Psoas muscle (tissue), 7 donors: ENCODE measurements at regions not wholly inside any gene's neighbourhood (a gene's known extent, or its start where the extent isn't known, plus 50 kb on each side); places are given as distances from the start of the nearest gene placed in this dataset.

Experiments
- ATAC-seq, 4 donors: fragments of 200-7000 bp; cut with Tn5 transposase; one replicate each; pipeline ENCODE4 v1.9.1; 2020; ENCODE audit warnings: moderate library complexity in 3 of 4, mild to moderate bottlenecking in 2 of 4
- DNase-seq, 2 donors: peaks; one replicate each; pipeline ENCODE4 v3.0.0-alpha.2; 2020
- H3K27ac ChIP-seq: fragments of 200-600 bp; one replicate; pipeline ENCODE4 v1.8.0; 2022
- H3K27me3 ChIP-seq, 3 donors: fragments of 200-600 bp in 1 of 3; one replicate each; pipeline versions ENCODE4 v1.6.1 to v1.8.0; 2013 to 2022; ENCODE audit warnings: low read length in 2 of 3, mild to moderate bottlenecking in 2 of 3, moderate library complexity in 1 of 3; ENCODE audit not compliant: insufficient read depth in 3 of 3
- H3K36me3 ChIP-seq, 2 donors: fragments of 200-600 bp in 1 of 2; one replicate each; pipeline versions ENCODE4 v1.6.1 to v1.8.0; 2013 to 2022; ENCODE audit warnings: low read depth in 1 of 2, mild to moderate bottlenecking in 1 of 2, moderate library complexity in 1 of 2; ENCODE audit not compliant: insufficient read depth in 1 of 2
- H3K4me1 ChIP-seq: fragments of 200-600 bp; one replicate; pipeline ENCODE4 v1.8.0; 2022
- H3K4me3 ChIP-seq: fragments of 200-600 bp; one replicate; pipeline ENCODE4 v1.8.0; 2022; ENCODE audit warnings: mild to moderate bottlenecking
- H3K9me3 ChIP-seq: fragments of 200-600 bp; one replicate; pipeline ENCODE4 v1.8.0; 2022
- CTCF ChIP-seq: fragments of 200-600 bp; IDR thresholded peaks from one replicate; pipeline ENCODE4 v1.8.0; 2022; ENCODE audit warnings: antibody characterized with exemption
- WGBS, 3 donors: extraction: QIAGEN DNeasy Blood & Tissue Kit; methylation state at CpG; one replicate each; pipeline versions ENCODE4 v1.1.6 to v1.1.7; 2013; 5-methylcytosine and 5-hydroxymethylcytosine counted together
- intact Hi-C, 2 donors: fragments of 100-400 bp; cut with DNase I; formaldehyde crosslinking; loops; one replicate each; pipeline versions ENCODE4 v1.11.0 to v1.14.2; 2022
- donor health status: healthy with polysubstance abuse.
- donor health status: DM: no; HTN: no; CAD: no; lungs with moderate emphysema.
- donor health status: Bipolar disorder and iron deficiency.
- donor health status: healthy.
- donor health status: DM: yes; HTN: yes; CAD: no.
- donor health status: DM: no; HTN: no; CAD: no.
- donor health status: DM: yes; HTN: yes; CAD: no.

GRCh38 chr18:78898066-78898465 lies 81.6 kb upstream of the SALL3 start:
- 89 to 93% (median 92%) methylated on average over 9 of the region's 9 CpGs for WGBS, 3 donors
- ATAC-seq (no peak), DNase-seq (no peak)
- intact Hi-C loops = no loop called here
- Histone ChIP-seq H3K27ac (no peak overlapping the region), H3K4me3 (no peak overlapping the region), H3K9me3 (no peaks in the 10 kb centered on the region), H3K36me3 (no peaks in the 10 kb centered on the region), H3K4me1 (no peaks in the 10 kb centered on the region), H3K27me3 (peaks cover 0 to 4% (median 0%) of the 10 kb centered on the region in 3 donors)
- no peak for TF ChIP-seq CTCF

- intact Hi-C loops = no loop called here
- Histone ChIP-seq H3K9me3 (no peaks in the 10 kb centered on the region), H3K27me3 (peaks cover 0 to 4% (median 0%) of the 10 kb centered on the region in 3 donors), H3K27ac (no peak overlapping the region), H3K4me1 (no peaks in the 10 kb centered on the region), H3K4me3 (no peak overlapping the region), H3K36me3 (no peaks in the 10 kb centered on the region)
- ATAC-seq (no peak), DNase-seq (no peak)
- 93 to 94% (median 94%) methylated on average over 14 of the region's 14 CpGs for WGBS, 3 donors
- no peak for TF ChIP-seq CTCF
Measured at GRCh38 chr18:78898635-78899034, 81.0 kb upstream of the SALL3 start.

GRCh38 chr18:78899241-78899640 lies 80.4 kb upstream of the SALL3 start:
- Histone ChIP-seq H3K36me3 (no peaks in the 10 kb centered on the region), H3K27me3 (peaks cover 0 to 4% (median 0%) of the 10 kb centered on the region in 3 donors), H3K4me3 (no peak overlapping the region), H3K4me1 (no peaks in the 10 kb centered on the region), H3K9me3 (no peaks in the 10 kb centered on the region), H3K27ac (no peak overlapping the region)
- DNase-seq = no peak
- ATAC-seq = no peak
- WGBS, 3 donors = 92 to 100% (median 94%) methylated on average over 3 of the region's 3 CpGs
- TF ChIP-seq CTCF = no peak
- intact Hi-C loops = no loop called here

- ATAC-seq (no peak), DNase-seq (no peak)
- WGBS, 3 donors = 80 to 82% (median 82%) methylated on average over 24 of the region's 24 CpGs
- intact Hi-C loops = no loop called here
- Histone ChIP-seq H3K36me3 (no peaks in the 10 kb centered on the region), H3K27ac (no peak overlapping the region), H3K27me3 (peaks cover 0 to 4% (median 0%) of the 10 kb centered on the region in 3 donors), H3K4me3 (no peak overlapping the region), H3K9me3 (no peaks in the 10 kb centered on the region), H3K4me1 (no peaks in the 10 kb centered on the region)
- no peak for TF ChIP-seq CTCF
Measured at GRCh38 chr18:78900938-78901909, 78.4 kb upstream of the SALL3 start.
